IMR-90 (cell line): ENCODE measurements at regions not wholly inside any gene's neighbourhood (a gene's known extent, or its start where the extent isn't known, plus 50 kb on each side); places are given as distances from the start of the nearest gene placed in this dataset.

Experiments used
- ATAC-seq: fragments of 200-7000 bp; cut with Tn5 transposase; 2 replicates; pipeline ENCODE4 v1.9.1; 2020; ENCODE audit warnings: low read depth, mild to moderate bottlenecking, moderate library complexity
- BruUV-seq: library from RNA; stranded (reverse); fragments of 400-500 nt; replicated peaks from 2 replicates; lab custom pipeline; 2021; lab: Mats Ljungman, UMichigan
- CTCF ChIA-PET: fragments of 300-600 bp; formaldehyde crosslinking; extraction: SDS; loops from one replicate; lab custom pipeline; 2021; ENCODE audit warnings: antibody characterized with exemption; lab: Yijun Ruan, JAX
- POLR2A ChIA-PET: fragments of 300-600 bp; sonication (Branson Sonifier 250); formaldehyde crosslinking; loops from one replicate; lab custom pipeline; 2022; ENCODE audit warnings: antibody characterized with exemption; ENCODE audit not compliant: unreplicated experiment; lab: Charles Lee
- DNase-seq: peaks from one replicate; pipeline ENCODE4 v3.0.0; 2013
- H2AFZ ChIP-seq: replicated peaks from 2 replicates; pipeline ENCODE3; 2013; ENCODE audit warnings: low read length, mild to moderate bottlenecking; ENCODE audit not compliant: poor library complexity
- H2AK5ac ChIP-seq: 2 replicates; pipeline ENCODE4 v1.6.1; 2013; ENCODE audit warnings: low read depth, low read length, inconsistent platforms
- H2AK9ac ChIP-seq: replicated peaks from 2 replicates; pipeline ENCODE3; 2013; ENCODE audit warnings: mild to moderate bottlenecking, low read depth, low read length, moderate library complexity; ENCODE audit not compliant: poor library complexity
- H2BK120ac ChIP-seq: 2 replicates; pipeline ENCODE4 v1.6.1; 2013; ENCODE audit warnings: low read depth, low read length, inconsistent platforms
- H2BK15ac ChIP-seq: 3 replicates; pipeline ENCODE4 v1.6.1; 2013; ENCODE audit warnings: low read depth, low read length, inconsistent platforms
- H2BK20ac ChIP-seq: 2 replicates; pipeline ENCODE4 v1.6.1; 2013; ENCODE audit warnings: low read depth, mild to moderate bottlenecking, inconsistent platforms, low read length, moderate library complexity
- H2BK5ac ChIP-seq: 2 replicates; pipeline ENCODE4 v1.6.1; 2013; ENCODE audit warnings: mild to moderate bottlenecking, low read depth, low read length, inconsistent platforms; ENCODE audit not compliant: poor library complexity, severe bottlenecking
- H3K14ac ChIP-seq: replicated peaks from 2 replicates; pipeline ENCODE4 v1.6.1; 2013; ENCODE audit warnings: low read depth, low read length, inconsistent platforms
- H3K18ac ChIP-seq: 2 replicates; pipeline ENCODE4 v1.6.1; 2013; ENCODE audit warnings: low read depth, low read length, control low read depth
- H3K23ac ChIP-seq: 2 replicates; pipeline ENCODE4 v1.6.1; 2013; ENCODE audit warnings: low read depth, low read length, inconsistent platforms
- H3K27ac ChIP-seq: 2 replicates; pipeline ENCODE4 v1.5.1; 2013; ENCODE audit warnings: mild to moderate bottlenecking, control low read depth, low read length; ENCODE audit not compliant: insufficient read depth
- H3K27me3 ChIP-seq: 2 replicates; pipeline ENCODE4 v1.6.1; 2013; ENCODE audit warnings: low read length; ENCODE audit not compliant: control insufficient read depth, insufficient read depth
- H3K36me3 ChIP-seq: 2 replicates; pipeline ENCODE4 v1.6.1; 2013; ENCODE audit warnings: low read length, mixed read lengths; ENCODE audit not compliant: control insufficient read depth, insufficient read depth
- H3K4ac ChIP-seq: 2 replicates; pipeline ENCODE4 v1.6.1; 2013; ENCODE audit warnings: low read depth, low read length, inconsistent platforms
- H3K4me1 ChIP-seq: 2 replicates; pipeline ENCODE4 v1.6.1; 2013; ENCODE audit warnings: low read length, mixed read lengths; ENCODE audit not compliant: control insufficient read depth, insufficient read depth
- H3K4me2 ChIP-seq: 2 replicates; pipeline ENCODE4 v1.6.1; 2013; ENCODE audit warnings: low read depth, mild to moderate bottlenecking, control low read depth, low read length, moderate library complexity
- H3K4me3 ChIP-seq: 2 replicates; pipeline ENCODE4 v1.5.1; 2013; ENCODE audit warnings: low read depth, mild to moderate bottlenecking, control low read depth, low read length, moderate library complexity; ENCODE audit not compliant: insufficient read depth
- H3K56ac ChIP-seq: 2 replicates; pipeline ENCODE4 v1.6.1; 2013; ENCODE audit warnings: low read length, inconsistent platforms; ENCODE audit not compliant: insufficient read depth; ENCODE audit errors: extremely low read depth
- H3K79me1 ChIP-seq, 2 experiments: 2 replicates each; pipeline ENCODE4 v1.6.1; 2013; ENCODE audit warnings: low read length in 2 of 2, inconsistent platforms in 1 of 2, low read depth in 1 of 2
- H3K9ac ChIP-seq: 2 replicates; pipeline ENCODE4 v1.6.1; 2013; ENCODE audit warnings: low read depth, low read length, control low read depth
- H3K9me1 ChIP-seq: 2 replicates; pipeline ENCODE4 v1.6.1; 2013; ENCODE audit warnings: low read length, inconsistent platforms; ENCODE audit not compliant: insufficient read depth
- H3K9me3 ChIP-seq: 2 replicates; pipeline ENCODE4 v1.6.1; 2013; ENCODE audit warnings: low read length; ENCODE audit not compliant: control insufficient read depth, insufficient read depth
- H4K20me1 ChIP-seq: 2 replicates; pipeline ENCODE4 v1.6.1; 2013; ENCODE audit warnings: low read length, inconsistent platforms; ENCODE audit not compliant: insufficient read depth
- H4K5ac ChIP-seq: 2 replicates; pipeline ENCODE4 v1.6.1; 2013; ENCODE audit warnings: mild to moderate bottlenecking, low read depth, low read length, control low read depth
- H4K8ac ChIP-seq, 2 experiments: 2 replicates each; pipeline ENCODE4 v1.6.1; 2013; ENCODE audit warnings: low read depth in 2 of 2, low read length in 2 of 2, control low read depth in 1 of 2, inconsistent platforms in 1 of 2
- H4K91ac ChIP-seq: 2 replicates; pipeline ENCODE4 v1.6.1; 2013; ENCODE audit warnings: low read depth, low read length, inconsistent platforms; ENCODE audit not compliant: insufficient read depth
- BHLHE40 ChIP-seq: fragments of 150-350 bp; IDR thresholded peaks from 2 replicates; pipeline ENCODE4 v1.6.1; 2016; ENCODE audit warnings: mild to moderate bottlenecking, low read depth, low read length
- CEBPB ChIP-seq: IDR thresholded peaks from 2 replicates; pipeline ENCODE4 v1.6.1; 2012; ENCODE audit warnings: low read depth, low read length, improper control_type of control experiment
- CHD1 ChIP-seq: IDR thresholded peaks from 2 replicates; pipeline ENCODE4 v1.6.1; 2012; ENCODE audit warnings: low read depth, low read length, improper control_type of control experiment
- CTCF ChIP-seq: conservative IDR thresholded peaks from 2 replicates; pipeline ENCODE4 v1.5.1; 2012; ENCODE audit warnings: mild to moderate bottlenecking, low read depth, low read length, improper control_type of control experiment
- FOS ChIP-seq: fragments of 150-350 bp; IDR thresholded peaks from 2 replicates; pipeline ENCODE4 v1.6.1; 2016; ENCODE audit warnings: low read depth, low read length
- MAFK ChIP-seq: IDR thresholded peaks from 2 replicates; pipeline ENCODE4 v1.6.1; 2012; ENCODE audit warnings: low read depth, low read length, improper control_type of control experiment
- MAZ ChIP-seq: IDR thresholded peaks from 2 replicates; pipeline ENCODE4 v1.6.1; 2012; ENCODE audit warnings: low read depth, mild to moderate bottlenecking, low read length, improper control_type of control experiment, moderate library complexity, borderline replicate concordance
- MXI1 ChIP-seq: IDR thresholded peaks from 2 replicates; pipeline ENCODE4 v1.6.1; 2012; ENCODE audit warnings: low read depth, mild to moderate bottlenecking, low read length, moderate library complexity, borderline replicate concordance
- NFE2L2 ChIP-seq: fragments of 150-350 bp; IDR thresholded peaks from 2 replicates; pipeline ENCODE4 v1.6.1; 2016; ENCODE audit warnings: low read depth, mild to moderate bottlenecking, low read length
- POLR2A ChIP-seq: IDR thresholded peaks from 2 replicates; pipeline ENCODE4 v1.6.1; 2012; ENCODE audit warnings: mild to moderate bottlenecking, low read depth, low read length
- RAD21 ChIP-seq: IDR thresholded peaks from 2 replicates; pipeline ENCODE4 v1.6.1; 2012; ENCODE audit warnings: low read length, improper control_type of control experiment
- RCOR1 ChIP-seq: IDR thresholded peaks from 2 replicates; pipeline ENCODE4 v1.6.1; 2012; ENCODE audit warnings: mild to moderate bottlenecking, low read length, improper control_type of control experiment; ENCODE audit not compliant: insufficient replicate concordance
- RFX5 ChIP-seq: IDR thresholded peaks from 2 replicates; pipeline ENCODE4 v1.8.0; 2012; ENCODE audit warnings: low read depth, mild to moderate bottlenecking, low read length, moderate library complexity
- SMC3 ChIP-seq: fragments of 150-350 bp; IDR thresholded peaks from 2 replicates; pipeline ENCODE4 v1.6.1; 2016; ENCODE audit warnings: low read depth, mild to moderate bottlenecking, antibody characterized with exemption, low read length, moderate library complexity
- WGBS, 2 experiments: methylation state at CpG; one replicate each; pipeline versions ENCODE4 v1.1.5 to v1.1.7; 2013; ENCODE audit warnings: missing lambda C conversion rate in 2 of 2; ENCODE audit not compliant: insufficient read length in 1 of 2; ENCODE audit errors: extremely low coverage in 2 of 2; 5-methylcytosine and 5-hydroxymethylcytosine counted together
- dilution Hi-C: fragments of 300-500 bp; cut with HindIII; formaldehyde crosslinking; loops from one replicate; pipeline ENCODE4 v1.14.3; 2018; ENCODE audit warnings: low sequenced_read_pairs; ENCODE audit not compliant: unreplicated experiment
- in situ Hi-C: fragments of 300-500 bp; cut with MboI; formaldehyde crosslinking; loops from 3 replicates; pipeline ENCODE4 v1.14.3; 2019; ENCODE audit warnings: low sequenced_read_pairs, inconsistent platforms, mixed read lengths
- intact Hi-C: fragments of 100-400 bp; cut with micrococcal nuclease; formaldehyde crosslinking; loops from 2 replicates; pipeline ENCODE4 v1.10.0; 2022
- TF ChIP-seq, protein P1 (sequence below): fragments of 150-350 bp; IDR thresholded peaks from 2 replicates; pipeline ENCODE4 v1.6.1; 2017; ENCODE audit warnings: mild to moderate bottlenecking, antibody characterized with exemption, low read length, low read depth
- TF ChIP-seq, protein P2 (sequence below): fragments of 150-350 bp; IDR thresholded peaks from 2 replicates; pipeline ENCODE4 v1.6.1; 2016; ENCODE audit warnings: low read depth, mild to moderate bottlenecking, low read length, moderate library complexity, borderline replicate concordance

- Histone ChIP-seq H3K4me1 (no peaks in the 10 kb centered on the region), H3K27me3 (no peaks in the 10 kb centered on the region), H3K4me2 (no peak overlapping the region), H2AK5ac (no peak overlapping the region), H3K36me3 (no peaks in the 10 kb centered on the region), H2AK9ac (no peak overlapping the region), H4K8ac (no peak overlapping the region), H2AFZ (no peak overlapping the region), H2BK20ac (no peak overlapping the region), H4K91ac (no peak overlapping the region), H3K79me1 (no peaks in the 10 kb centered on the region), H3K18ac (no peak overlapping the region), H3K27ac (no peak overlapping the region), H4K5ac (no peak overlapping the region), H3K14ac (no peak overlapping the region), H3K4me3 (no peak overlapping the region), H3K9me3 (peaks cover 7% of the 10 kb centered on the region), H3K4ac (no peak overlapping the region), H3K9ac (no peak overlapping the region), H3K9me1 (no peaks in the 10 kb centered on the region), H2BK15ac (no peak overlapping the region), H2BK5ac (no peak overlapping the region), H2BK120ac (no peak overlapping the region), H4K20me1 (no peaks in the 10 kb centered on the region), H3K23ac (no peak overlapping the region), H3K56ac (no peak overlapping the region)
- dilution Hi-C loops, result no loop called here
- no TSS peak for BruUV-seq
- in situ Hi-C loops, result no loop called here
- intact Hi-C loops, result no loop called here
- no peak for DNase-seq
- WGBS, 2 experiments, result no CpG with 5 or more reads among the region's 1 CpG
- POLR2A ChIA-PET, result no interaction called here
- CTCF ChIA-PET, result no interaction called here
- TF ChIP-seq CHD1 (no peak), MAFK (no peak), RFX5 (no peak), NFE2L2 (no peak), FOS (no peak), CTCF (no peak), RAD21 (no peak), SMC3 (no peak), POLR2A (no peak), MXI1 (no peak), BHLHE40 (no peak), MAZ (no peak), CEBPB (no peak), RCOR1 (no peak)
- TF ChIP-seq, protein P1, sequence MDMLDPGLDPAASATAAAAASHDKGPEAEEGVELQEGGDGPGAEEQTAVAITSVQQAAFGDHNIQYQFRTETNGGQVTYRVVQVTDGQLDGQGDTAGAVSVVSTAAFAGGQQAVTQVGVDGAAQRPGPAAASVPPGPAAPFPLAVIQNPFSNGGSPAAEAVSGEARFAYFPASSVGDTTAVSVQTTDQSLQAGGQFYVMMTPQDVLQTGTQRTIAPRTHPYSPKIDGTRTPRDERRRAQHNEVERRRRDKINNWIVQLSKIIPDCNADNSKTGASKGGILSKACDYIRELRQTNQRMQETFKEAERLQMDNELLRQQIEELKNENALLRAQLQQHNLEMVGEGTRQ, result no peak
- TF ChIP-seq, protein P2, sequence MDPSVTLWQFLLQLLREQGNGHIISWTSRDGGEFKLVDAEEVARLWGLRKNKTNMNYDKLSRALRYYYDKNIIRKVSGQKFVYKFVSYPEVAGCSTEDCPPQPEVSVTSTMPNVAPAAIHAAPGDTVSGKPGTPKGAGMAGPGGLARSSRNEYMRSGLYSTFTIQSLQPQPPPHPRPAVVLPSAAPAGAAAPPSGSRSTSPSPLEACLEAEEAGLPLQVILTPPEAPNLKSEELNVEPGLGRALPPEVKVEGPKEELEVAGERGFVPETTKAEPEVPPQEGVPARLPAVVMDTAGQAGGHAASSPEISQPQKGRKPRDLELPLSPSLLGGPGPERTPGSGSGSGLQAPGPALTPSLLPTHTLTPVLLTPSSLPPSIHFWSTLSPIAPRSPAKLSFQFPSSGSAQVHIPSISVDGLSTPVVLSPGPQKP, result no peak
- ATAC-seq, result no peak
These were observed 402.7 kb upstream of the SEL1L start for GRCh38 chr14:81936348-81936747.
